ENCODE measurements at regions not wholly inside any gene's neighbourhood (a gene's known extent, or its start where the extent isn't known, plus 50 kb on each side); places are given as distances from the start of the nearest gene placed in this dataset.

DNA sequence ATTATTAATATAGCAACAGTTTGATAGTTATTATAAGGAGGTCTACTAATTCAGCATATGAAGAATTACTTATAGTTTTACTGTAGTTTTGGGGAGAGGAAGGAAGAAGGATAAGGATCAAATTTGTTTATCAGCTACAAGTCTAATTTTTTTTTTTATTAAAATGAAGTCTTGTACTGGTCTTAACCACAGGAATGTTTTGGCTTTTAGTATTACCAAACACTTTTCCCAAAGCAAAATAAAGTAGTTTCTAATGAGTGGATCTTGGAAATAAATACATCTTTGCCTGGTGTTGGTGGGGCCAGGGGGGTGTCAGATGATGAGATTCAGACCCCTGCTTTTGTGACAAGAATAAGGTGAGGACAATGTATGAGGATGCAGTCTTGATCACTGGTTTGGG lies 57.2 kb upstream of the ZDHHC17 start:
- no peak for DNase-seq (ENCODE audit: low spot score)

DNA sequence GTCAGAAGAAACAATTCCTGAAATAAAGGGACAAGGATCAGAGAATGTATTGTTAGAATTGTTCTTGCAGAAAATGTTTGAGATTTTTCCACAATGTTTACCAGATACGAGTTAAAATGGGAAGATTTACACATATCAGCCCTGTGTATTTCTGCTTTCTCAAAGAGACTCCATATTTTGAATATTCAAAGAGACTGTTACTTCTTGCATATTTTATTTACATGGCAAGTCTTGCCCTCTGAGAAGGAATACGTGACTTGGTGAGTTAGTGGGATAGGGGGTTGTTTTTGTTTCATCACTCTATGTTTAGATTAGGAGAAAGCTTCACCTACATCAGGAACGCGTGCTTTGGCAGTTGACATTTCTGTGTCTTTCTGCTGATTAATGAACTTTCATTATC lies 56.1 kb upstream of the ZDHHC17 start:
- no peak for DNase-seq (ENCODE audit: low spot score)

DNA sequence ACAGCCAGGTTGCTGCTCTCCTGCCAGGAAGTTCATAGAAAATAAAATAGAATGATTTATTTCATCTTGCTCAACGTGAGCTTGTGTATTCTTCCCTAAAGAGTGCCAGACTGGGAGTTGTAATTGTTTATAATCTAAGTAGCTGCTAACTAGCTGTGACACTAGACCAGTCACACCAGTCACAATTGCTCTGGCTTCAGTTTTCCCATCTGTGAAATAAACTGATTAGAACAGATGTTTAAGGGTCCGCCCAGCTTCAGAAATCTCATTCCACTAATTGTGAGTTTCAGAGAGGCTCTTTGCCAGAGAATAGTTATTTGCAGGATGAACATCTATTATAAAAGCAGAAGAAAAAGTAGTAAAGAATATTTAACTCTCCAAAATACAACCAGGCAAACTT lies 55.6 kb upstream of the ZDHHC17 start:
- DNase-seq (ENCODE audit: low spot score) = no peak

DNA sequence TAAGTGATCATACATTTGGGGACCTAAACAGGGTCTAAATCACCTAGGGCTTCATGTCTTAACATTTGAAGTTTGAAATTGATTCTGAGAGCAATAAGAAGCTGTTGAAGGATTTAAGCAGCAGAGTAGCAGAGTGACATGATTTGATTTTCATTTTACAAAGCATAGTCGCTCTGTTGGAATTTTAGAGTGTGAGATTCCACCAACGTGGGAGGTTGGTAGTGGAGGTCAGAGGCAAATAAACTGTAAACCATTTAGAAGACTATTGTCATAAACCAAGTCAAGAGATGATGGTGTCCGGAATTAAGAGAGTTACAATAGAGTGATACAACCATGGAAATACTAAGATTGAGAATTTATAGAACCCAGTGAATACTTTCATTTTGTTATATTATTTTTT lies 52.7 kb upstream of the ZDHHC17 start:
- DNase-seq (ENCODE audit: low spot score) = no peak

DNA sequence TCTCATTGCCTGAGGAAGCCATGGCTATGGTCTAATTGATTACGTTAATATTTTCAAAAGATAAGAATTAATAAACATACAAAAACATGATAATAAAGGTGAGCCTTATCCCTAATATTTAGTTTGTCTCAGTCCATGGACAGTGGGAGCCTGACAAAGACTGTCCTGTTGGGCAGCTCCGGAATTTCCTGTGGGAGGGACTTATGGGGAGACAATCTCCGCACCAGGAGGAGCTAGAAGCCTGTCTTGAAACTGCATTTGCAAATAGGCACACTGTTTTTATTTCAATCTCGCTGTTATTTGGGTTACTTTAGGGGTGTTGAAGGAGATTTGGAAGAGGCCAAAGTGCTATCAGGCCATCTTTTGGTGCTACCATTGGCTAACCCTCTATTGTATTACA lies 50.8 kb upstream of the ZDHHC17 start:
- no peak for DNase-seq (ENCODE audit: low spot score)

DNA sequence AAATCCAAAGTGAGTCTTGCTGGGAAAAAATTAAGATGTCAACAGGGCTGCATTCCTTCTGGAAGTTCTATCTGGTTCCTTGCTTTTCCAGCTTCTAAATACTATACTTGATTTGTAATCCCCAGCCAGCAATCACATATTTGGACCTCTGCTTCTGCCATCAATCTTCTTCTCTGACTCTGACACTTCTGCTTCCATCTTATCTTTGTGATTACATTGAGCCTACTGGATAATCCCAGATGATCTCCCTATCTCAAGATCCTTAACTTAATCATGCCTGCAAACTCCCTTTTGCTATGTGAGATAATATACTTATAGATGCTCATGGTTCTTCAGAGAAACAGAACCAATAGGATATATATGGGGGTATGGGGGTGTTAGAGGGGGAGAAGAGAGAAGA lies 49.9 kb upstream of the ZDHHC17 start:
- no peak for DNase-seq (ENCODE audit: low spot score)

All from AG08395 (cell line).